GM18858 (cell line): ENCODE measurements at regions not wholly inside any gene's neighbourhood (a gene's known extent, or its start where the extent isn't known, plus 50 kb on each side); places are given as distances from the start of the nearest gene placed in this dataset.

Source experiments
- ATAC-seq: cut with Tn5 transposase; IDR thresholded peaks from one replicate; pipeline ENCODE4 v1.9.1; 2021; ENCODE audit not compliant: unreplicated experiment

- ATAC-seq: no peak
Measured at GRCh38 chr4:1466034-1466862, 60.0 kb upstream of the NKX1-1 start.

- ATAC-seq: no peak
Measured at GRCh38 chr4:1465173-1466033, 59.2 kb upstream of the NKX1-1 start.

- no peak for ATAC-seq
Measured at GRCh38 chr4:1464581-1465171, 58.4 kb upstream of the NKX1-1 start.

GRCh38 chr4:1463927-1464540 lies 57.8 kb upstream of the NKX1-1 start:
- ATAC-seq: no peak

GRCh38 chr4:1463088-1463926 lies 57.1 kb upstream of the NKX1-1 start:
- ATAC-seq: no peak

- no peak for ATAC-seq
Measured at GRCh38 chr4:1462768-1463075, 56.5 kb upstream of the NKX1-1 start.

- ATAC-seq: no peak
Measured at GRCh38 chr4:1462009-1462767, 55.9 kb upstream of the NKX1-1 start.

GRCh38 chr4:1460967-1461868 lies 55.0 kb upstream of the NKX1-1 start:
- ATAC-seq: no peak

- ATAC-seq: no peak
Measured at GRCh38 chr4:1459722-1460511, 53.7 kb upstream of the NKX1-1 start.

- ATAC-seq: no peak
Measured at GRCh38 chr4:1459081-1459721, 53.0 kb upstream of the NKX1-1 start.

GRCh38 chr4:1458581-1458980 lies 52.3 kb upstream of the NKX1-1 start:
- no peak for ATAC-seq
